Esophagus mucosa (tissue), 1 donor: ENCODE measurements at regions not wholly inside any gene's neighbourhood (a gene's known extent, or its start where the extent isn't known, plus 50 kb on each side); places are given as distances from the start of the nearest gene placed in this dataset.
"Not testable (repeated sequence)": the region's sequence is repeated elsewhere in the genome, so short reads cannot be mapped to it uniquely, and the experiment has no call there.

ENCODE experiments used
- ATAC-seq: fragments of 200-7000 bp; cut with Tn5 transposase; one replicate; pipeline ENCODE4 v1.9.1; 2020
- donor health status: DM: yes; HTN: yes; CAD: no.

GRCh38 chr2:155662224-155662623 is 670.3 kb downstream of the NR4A2 start:
- no peak for ATAC-seq

GRCh38 chr2:155653176-155653575 is 679.3 kb downstream of the NR4A2 start:
- ATAC-seq = no peak

- ATAC-seq = no peak
These were observed 680.7 kb downstream of the NR4A2 start for GRCh38 chr2:155651851-155652250.

- no peak for ATAC-seq
These were observed 686.7 kb downstream of the NR4A2 start for GRCh38 chr2:155645791-155646190.

- no peak for ATAC-seq
These were observed 689.3 kb downstream of the NR4A2 start for GRCh38 chr2:155643056-155643775.

GRCh38 chr2:155633887-155634570 is 698.5 kb downstream of the NR4A2 start:
- ATAC-seq = peak; percentile 65

GRCh38 chr2:155633060-155633839 is 699.3 kb downstream of the NR4A2 start:
- peak; percentile 57 for ATAC-seq

GRCh38 chr2:155630760-155631159 is 701.8 kb downstream of the NR4A2 start:
- no peak for ATAC-seq

GRCh38 chr2:155622443-155622842 is 710.1 kb downstream of the NR4A2 start:
- ATAC-seq = no peak

GRCh38 chr2:155600914-155601760 is 731.4 kb downstream of the NR4A2 start:
- no peak for ATAC-seq

GRCh38 chr2:155600296-155600695 is 732.2 kb downstream of the NR4A2 start:
- no peak for ATAC-seq

GRCh38 chr2:155599834-155600233 is 732.7 kb downstream of the NR4A2 start:
- ATAC-seq = no peak

GRCh38 chr2:155583674-155584195 is 748.8 kb downstream of the NR4A2 start:
- ATAC-seq = no peak

- no peak for ATAC-seq
These were observed 757.6 kb downstream of the NR4A2 start for GRCh38 chr2:155574941-155575340.

- no peak for ATAC-seq
These were observed 785.0 kb downstream of the NR4A2 start for GRCh38 chr2:155547571-155547970.

- ATAC-seq = no peak
These were observed 785.6 kb downstream of the NR4A2 start for GRCh38 chr2:155546721-155547555.

- not testable (repeated sequence) for ATAC-seq
These were observed 793.5 kb downstream of the NR4A2 start for GRCh38 chr2:155539028-155539427.

GRCh38 chr2:155528034-155528433 is 804.5 kb downstream of the NR4A2 start:
- ATAC-seq = no peak

- no peak for ATAC-seq
These were observed 807.3 kb downstream of the NR4A2 start for GRCh38 chr2:155525199-155525598.

GRCh38 chr2:155519529-155520130 is 812.9 kb downstream of the NR4A2 start:
- ATAC-seq = no peak

- ATAC-seq = no peak
These were observed 814.4 kb downstream of the NR4A2 start for GRCh38 chr2:155518094-155518493.
